ENCODE measurements at regions not wholly inside any gene's neighbourhood (a gene's known extent, or its start where the extent isn't known, plus 50 kb on each side); places are given as distances from the start of the nearest gene placed in this dataset.

GRCh38 chr5:27727254-27727653, 688.9 kb upstream of the CDH9 start:
- Histone ChIP-seq H3K4me1 (no peaks in the 10 kb centered on the region), H3K9me3 (no peaks in the 10 kb centered on the region), H3K4me3 (no peak overlapping the region), H3K27me3 (ENCODE audit: low read depth) (no peaks in the 10 kb centered on the region), H3K36me3 (no peaks in the 10 kb centered on the region), H3K27ac (no peak overlapping the region)
- DNase-seq: no peak
- intact Hi-C loops (cut with DNase I): no loop called here
- no peak for ATAC-seq
- TF ChIP-seq, protein P1, sequence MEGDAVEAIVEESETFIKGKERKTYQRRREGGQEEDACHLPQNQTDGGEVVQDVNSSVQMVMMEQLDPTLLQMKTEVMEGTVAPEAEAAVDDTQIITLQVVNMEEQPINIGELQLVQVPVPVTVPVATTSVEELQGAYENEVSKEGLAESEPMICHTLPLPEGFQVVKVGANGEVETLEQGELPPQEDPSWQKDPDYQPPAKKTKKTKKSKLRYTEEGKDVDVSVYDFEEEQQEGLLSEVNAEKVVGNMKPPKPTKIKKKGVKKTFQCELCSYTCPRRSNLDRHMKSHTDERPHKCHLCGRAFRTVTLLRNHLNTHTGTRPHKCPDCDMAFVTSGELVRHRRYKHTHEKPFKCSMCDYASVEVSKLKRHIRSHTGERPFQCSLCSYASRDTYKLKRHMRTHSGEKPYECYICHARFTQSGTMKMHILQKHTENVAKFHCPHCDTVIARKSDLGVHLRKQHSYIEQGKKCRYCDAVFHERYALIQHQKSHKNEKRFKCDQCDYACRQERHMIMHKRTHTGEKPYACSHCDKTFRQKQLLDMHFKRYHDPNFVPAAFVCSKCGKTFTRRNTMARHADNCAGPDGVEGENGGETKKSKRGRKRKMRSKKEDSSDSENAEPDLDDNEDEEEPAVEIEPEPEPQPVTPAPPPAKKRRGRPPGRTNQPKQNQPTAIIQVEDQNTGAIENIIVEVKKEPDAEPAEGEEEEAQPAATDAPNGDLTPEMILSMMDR (IDR thresholded peaks at IDR 0.05): no peak

GRCh38 chr5:27722337-27722736, 684.0 kb upstream of the CDH9 start:
- Histone ChIP-seq H3K36me3 (no peaks in the 10 kb centered on the region), H3K27me3 (ENCODE audit: low read depth) (no peaks in the 10 kb centered on the region), H3K9me3 (no peaks in the 10 kb centered on the region), H3K4me1 (no peaks in the 10 kb centered on the region), H3K4me3 (no peak overlapping the region), H3K27ac (no peak overlapping the region)
- TF ChIP-seq, protein P1 (IDR thresholded peaks at IDR 0.05): no peak
- ATAC-seq (no peak), DNase-seq (no peak)
- intact Hi-C loops (cut with DNase I): no loop called here

- intact Hi-C loops (cut with DNase I): no loop called here
- TF ChIP-seq, protein P1 (IDR thresholded peaks at IDR 0.05): no peak
Measured at GRCh38 chr5:27708534-27708933, 670.1 kb upstream of the CDH9 start.

DNA sequence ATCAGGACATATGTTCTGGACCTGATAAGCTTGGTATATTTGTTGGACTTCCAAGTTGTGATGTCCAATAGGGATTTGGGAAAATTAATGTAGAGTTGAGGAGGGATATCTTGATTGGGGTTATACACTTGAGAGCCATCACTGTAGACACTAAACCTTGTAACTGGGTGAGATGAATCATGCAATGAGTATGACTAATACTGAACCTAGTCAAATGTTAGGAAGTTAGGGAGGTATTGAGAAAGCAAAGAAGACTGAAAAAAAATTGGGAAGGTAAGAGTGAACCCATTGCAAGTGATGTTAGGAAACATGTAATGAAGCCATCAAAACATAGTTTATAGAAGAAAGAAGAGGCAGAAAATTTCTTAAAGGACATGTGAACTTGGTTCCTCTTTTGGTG, 668.4 kb upstream of the CDH9 start:
- intact Hi-C loops (cut with DNase I): no loop called here

More at GRCh38 chr5:27708534-27708933, 670.1 kb upstream of the CDH9 start:
- no peaks in the 10 kb centered on the region for H3K4me1 ChIP-seq
- H3K27me3 ChIP-seq (ENCODE audit: low read depth): no peaks in the 10 kb centered on the region
- H3K4me3 ChIP-seq: no peak overlapping the region
- no peak for ATAC-seq
- H3K9me3 ChIP-seq: no peaks in the 10 kb centered on the region
- no peak overlapping the region for H3K27ac ChIP-seq
- DNase-seq: no peak
- H3K36me3 ChIP-seq: no peaks in the 10 kb centered on the region

DNA sequence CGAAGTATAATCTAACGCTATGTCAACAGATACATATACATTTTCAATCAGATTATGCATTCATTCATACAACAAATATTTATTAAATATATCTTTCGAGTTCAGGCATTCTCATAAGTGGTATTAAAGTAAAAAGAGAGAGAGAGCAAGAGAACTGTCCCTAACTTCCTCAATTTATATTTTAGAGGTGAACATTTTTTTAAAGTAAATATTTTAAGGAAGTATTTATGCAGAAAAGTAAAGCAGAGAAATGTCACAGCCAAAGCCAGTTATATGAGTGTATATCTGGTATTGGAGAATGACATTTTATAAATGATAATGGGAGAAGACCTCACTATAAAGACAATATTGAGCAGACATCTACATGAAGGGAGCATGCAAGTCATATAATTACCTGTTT, 667.3 kb upstream of the CDH9 start:
- Histone ChIP-seq H3K4me3 (no peak overlapping the region), H3K9me3 (no peaks in the 10 kb centered on the region), H3K27ac (no peak overlapping the region), H3K27me3 (ENCODE audit: low read depth) (no peaks in the 10 kb centered on the region), H3K4me1 (no peaks in the 10 kb centered on the region), H3K36me3 (no peaks in the 10 kb centered on the region)
- no peak for ATAC-seq
- no peak for DNase-seq
- intact Hi-C loops (cut with DNase I): no loop called here
- TF ChIP-seq, protein P1 (IDR thresholded peaks at IDR 0.05): no peak

More for the DNA sequence above, 668.4 kb upstream of the CDH9 start:
- TF ChIP-seq, protein P1 (IDR thresholded peaks at IDR 0.05): no peak
- no peaks in the 10 kb centered on the region for H3K36me3 ChIP-seq
- no peaks in the 10 kb centered on the region for H3K4me1 ChIP-seq
- H3K4me3 ChIP-seq: no peak overlapping the region
- H3K27me3 ChIP-seq (ENCODE audit: low read depth): no peaks in the 10 kb centered on the region
- ATAC-seq (no peak), DNase-seq (no peak)
- no peaks in the 10 kb centered on the region for H3K9me3 ChIP-seq
- no peak overlapping the region for H3K27ac ChIP-seq
